Stimulated activated CD8-positive, alpha-beta memory T cell treated with anti-CD3 and anti-CD28 coated beads, Interleukin-7, amount 100 ng/mL, for 1 hour (primary cell): ENCODE measurements at regions not wholly inside any gene's neighbourhood (a gene's known extent, or its start where the extent isn't known, plus 50 kb on each side); places are given as distances from the start of the nearest gene placed in this dataset.
"Not testable (repeated sequence)": the region's sequence is repeated elsewhere in the genome, so short reads cannot be mapped to it uniquely, and the experiment has no call there.

Experiments
- DNase-seq, 2 donors: peaks; one replicate each; pipeline ENCODE4 v3.0.0-alpha.2; 2020; ENCODE audit warnings: low read depth in 2 of 2

GRCh38 chrX:40887476-40887875 is 152.1 kb upstream of the MED14 start:
- no peak for DNase-seq

DNA sequence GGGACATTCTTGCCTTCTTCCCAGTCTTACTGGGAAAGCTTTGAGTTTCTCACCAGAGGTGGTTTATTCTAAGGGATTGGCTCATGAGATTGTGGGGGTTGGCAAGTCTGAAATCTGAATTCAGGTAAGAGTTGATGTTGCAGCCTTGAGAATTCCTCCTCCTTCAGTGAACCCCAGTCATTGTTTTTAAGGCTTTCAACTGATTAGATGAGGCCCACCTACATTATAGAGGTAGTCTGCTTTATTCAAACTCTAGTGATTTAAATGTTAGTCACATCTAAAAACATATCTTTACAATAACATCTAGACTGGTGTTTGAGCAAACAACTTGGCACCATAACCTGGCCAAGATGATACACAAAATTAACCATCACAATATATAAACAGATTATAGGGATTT is 156.5 kb upstream of the MED14 start:
- DNase-seq, result no peak

- DNase-seq, result no peak
Observed at GRCh38 chrX:40893251-40893910, 158.0 kb upstream of the MED14 start.

DNA sequence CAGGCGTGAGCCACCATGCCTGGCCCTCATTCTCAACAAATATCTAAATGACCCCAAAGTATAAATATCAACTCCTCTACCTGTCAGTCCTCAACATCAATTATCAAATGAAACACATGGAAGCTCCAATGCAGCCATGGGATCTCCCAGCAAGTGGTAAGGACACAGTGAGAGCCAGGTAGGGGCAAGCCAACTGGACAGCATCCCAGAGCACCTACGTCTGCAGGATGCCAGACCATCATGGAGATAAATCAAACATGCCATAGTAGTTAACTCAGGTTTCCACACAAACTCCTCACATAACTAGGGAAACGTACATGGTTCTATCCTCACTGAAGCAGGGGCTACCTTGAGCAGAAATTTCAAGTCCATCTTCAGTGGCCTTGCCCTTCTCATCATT is 159.9 kb upstream of the MED14 start:
- no peak for DNase-seq

- no peak for DNase-seq
Observed at GRCh38 chrX:40897718-40898270, 162.5 kb upstream of the MED14 start.

DNA sequence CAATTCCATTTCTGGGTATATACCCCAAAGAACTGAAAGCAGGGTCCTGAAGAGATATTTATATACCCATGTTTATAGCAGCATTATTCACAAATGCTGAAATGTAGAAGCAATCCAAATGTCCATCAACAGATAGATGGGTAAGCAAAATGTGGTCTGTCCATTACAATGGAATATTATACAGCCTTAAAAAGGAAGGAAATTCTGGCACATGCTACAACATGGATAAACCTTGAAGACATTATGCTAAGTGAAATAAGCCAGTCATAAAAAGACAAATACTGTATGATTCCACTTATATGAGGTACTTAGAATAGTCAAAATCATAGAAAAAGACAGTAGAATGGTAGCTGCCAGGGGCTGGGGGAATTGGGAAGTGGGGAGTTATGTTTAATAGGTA is 169.4 kb upstream of the MED14 start:
- DNase-seq, result not testable (repeated sequence)

DNA sequence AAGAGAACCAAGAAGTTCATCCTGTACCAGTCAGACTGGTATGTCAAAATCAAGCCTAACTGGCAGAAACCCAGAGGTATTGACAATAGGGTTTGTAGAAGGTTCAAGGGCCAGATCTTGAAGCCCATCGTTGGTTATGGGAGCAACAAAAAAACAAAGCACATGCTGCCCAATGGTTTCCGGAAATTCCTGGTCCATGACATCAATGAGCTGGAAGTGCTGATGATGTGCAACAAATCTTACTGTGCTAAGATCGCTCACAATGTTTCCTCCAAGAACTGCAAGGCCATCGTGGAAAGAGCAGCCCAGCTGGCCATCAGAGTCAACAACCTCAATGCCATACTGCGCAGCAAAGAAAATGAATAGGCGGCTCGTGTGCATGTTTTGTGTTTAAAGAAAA is 172.7 kb upstream of the MED14 start:
- DNase-seq, result no peak

GRCh38 chrX:40908857-40909475 is 173.6 kb upstream of the MED14 start:
- DNase-seq, result no peak

GRCh38 chrX:40912166-40912565 is 173.1 kb upstream of the USP9X start:
- DNase-seq, result no peak

DNA sequence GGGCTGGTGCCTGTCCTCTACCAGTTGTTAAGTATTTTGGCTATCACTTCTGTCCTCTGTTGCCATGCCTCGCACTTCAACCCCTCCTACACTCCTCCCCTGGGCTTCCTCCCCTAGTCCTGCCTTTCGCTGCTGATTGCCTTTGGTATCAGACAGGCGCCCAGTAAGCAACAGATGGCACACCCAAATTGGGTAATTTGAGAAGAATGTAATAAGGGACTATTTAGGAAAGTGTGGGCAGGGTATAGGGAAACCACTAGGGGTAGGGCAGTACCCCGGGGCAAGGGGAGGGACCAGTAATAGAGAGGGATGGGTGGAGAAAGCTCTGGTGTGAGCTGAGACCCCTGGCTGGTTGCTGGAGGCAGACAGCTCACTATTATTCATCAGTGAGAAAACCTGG is 172.7 kb upstream of the USP9X start:
- DNase-seq, result no peak

DNA sequence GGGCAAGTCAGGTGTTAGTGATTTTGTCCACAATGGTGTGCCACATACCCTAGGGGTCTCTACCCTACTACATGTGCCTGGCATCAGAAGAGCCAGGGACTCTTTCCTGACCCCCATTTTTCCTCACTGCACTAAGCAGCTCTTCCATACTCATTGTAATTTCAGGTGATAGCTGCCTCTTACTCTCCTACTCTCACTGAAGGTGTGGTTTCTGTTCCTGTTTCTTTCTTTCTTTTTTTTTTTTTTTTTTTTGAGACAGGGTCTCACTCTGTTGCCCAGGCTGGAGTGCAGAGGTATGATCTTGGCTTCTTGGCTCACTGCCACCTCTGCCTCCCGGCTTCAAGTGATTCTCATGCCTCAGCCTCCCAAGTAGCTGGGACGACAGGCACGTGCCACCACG is 164.9 kb upstream of the USP9X start:
- no peak for DNase-seq

- DNase-seq, result no peak
Observed at GRCh38 chrX:40922307-40922706, 162.9 kb upstream of the USP9X start.

DNA sequence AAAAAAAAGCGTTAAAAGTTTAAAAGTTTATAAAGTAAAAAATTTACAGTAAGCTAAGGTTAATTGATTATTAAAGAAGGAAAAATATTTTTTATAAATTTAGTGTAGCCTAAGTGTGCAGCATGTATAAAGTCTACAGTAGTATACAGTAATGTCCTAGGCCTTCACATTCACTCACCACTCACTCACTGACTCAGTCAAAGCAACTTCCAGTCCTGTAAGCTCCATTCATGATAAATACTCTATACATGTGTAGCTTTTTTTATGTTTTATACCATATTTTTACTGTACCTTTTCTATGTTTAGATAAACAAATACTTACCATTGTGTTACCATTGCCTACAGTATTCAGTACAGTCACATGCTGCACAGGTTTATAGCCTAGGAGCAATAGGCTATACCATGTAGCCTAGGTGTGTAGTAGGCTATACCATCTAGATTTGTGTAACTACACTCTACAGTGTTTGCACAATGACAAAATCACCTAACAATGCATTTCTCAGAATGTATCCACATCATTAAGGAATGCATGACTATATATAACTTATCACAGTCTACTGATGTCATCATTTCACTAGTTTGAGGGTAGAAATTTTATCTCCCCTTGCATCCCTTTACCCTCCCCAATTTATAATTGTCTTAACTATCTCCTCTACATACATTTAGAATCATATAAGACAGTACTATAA is 158.4 kb upstream of the USP9X start:
- DNase-seq, result not testable (repeated sequence)

- no peak for DNase-seq
Observed at GRCh38 chrX:40928076-40928475, 157.2 kb upstream of the USP9X start.

DNA sequence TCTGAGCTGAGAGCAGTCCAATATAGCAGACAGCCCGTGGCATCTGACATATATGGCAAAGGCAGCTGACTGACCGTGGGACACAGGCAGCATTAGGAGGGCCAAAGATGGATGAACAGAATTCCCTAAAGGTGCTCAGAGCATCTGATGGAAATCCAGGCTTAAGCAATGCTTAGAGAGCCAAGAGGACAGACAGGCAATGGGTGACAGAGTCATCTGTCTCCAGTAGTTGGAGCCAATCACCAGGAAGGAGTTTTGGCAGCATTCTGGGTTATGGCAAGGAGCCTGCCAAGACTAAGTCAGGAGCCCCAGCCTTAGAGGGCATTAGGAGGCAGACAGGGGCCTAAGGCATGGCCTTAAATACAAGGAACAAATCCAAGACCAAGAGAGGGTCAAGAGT is 153.3 kb upstream of the USP9X start:
- no peak for DNase-seq

DNA sequence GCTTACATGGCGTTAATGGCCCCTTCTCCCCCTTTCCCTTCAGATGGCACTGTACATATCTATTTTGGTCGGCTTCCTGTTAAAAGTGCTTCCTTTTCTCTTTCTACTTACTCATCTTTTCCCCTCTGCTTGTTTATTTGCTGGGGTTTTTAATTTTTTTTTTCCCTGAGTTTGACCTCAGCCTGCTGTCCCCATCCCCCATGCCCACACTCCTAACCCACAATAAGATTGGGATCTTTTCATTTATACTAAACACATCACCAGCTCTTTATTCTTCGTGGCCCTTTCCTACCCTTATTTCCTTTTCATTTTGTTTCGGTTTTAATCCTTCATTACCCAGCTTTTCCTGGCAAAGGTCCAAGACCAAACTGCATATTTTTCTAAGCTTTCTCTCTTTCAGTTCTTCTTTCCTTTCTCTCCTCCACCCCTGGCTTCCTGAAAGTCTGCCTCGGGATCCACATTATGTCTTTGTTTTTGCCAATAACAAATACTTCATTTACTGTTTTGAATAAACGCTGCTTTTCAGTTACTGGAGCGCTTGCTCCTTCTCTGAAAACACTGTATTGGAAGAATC is 152.0 kb upstream of the USP9X start:
- DNase-seq, result no peak

- no peak for DNase-seq
Observed at GRCh38 chrX:40933706-40934425, 151.4 kb upstream of the USP9X start.

- no peak for DNase-seq
Observed at GRCh38 chrX:40936827-40937226, 148.4 kb upstream of the USP9X start.

DNA sequence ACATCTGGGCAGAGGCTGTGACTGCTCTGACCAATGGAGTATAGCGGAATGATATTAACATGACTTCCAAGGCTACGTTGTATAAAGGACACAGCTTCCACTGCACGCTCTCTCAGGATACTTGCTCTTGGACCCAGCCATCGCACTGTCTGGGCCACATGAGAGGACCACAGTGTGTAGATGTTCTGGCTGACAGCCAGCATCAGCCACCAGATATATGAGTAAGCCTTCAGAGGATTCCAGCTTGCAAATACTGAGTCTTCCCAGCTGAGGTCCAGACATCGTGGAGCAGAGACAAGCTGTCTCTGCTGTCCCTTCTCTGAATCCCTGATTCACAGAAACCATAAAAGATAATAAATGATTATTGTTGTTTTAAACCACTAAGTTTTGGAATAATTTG is 146.8 kb upstream of the USP9X start:
- no peak for DNase-seq

GRCh38 chrX:40943093-40943641 is 142.1 kb upstream of the USP9X start:
- DNase-seq, result no peak

- DNase-seq, result no peak
Observed at GRCh38 chrX:40945361-40945713, 139.9 kb upstream of the USP9X start.

DNA sequence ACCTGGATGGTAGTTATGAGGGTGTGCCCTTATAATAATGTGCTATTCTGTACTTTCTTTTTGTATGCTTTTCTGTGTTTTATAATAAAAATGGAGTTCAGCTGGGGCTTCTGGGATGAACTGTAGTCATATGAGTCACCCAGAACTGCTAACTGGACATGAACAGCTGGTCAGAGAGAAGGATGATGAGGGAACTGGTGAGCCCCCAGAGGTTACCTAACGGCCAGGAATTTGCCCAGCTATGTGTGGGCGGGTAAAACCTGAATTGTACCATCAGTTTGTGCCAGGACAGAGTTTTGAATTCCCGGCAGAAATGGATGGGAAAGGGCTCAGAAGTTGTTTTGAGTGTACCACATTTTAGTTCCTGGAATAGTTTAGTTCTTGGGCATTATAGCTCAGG is 138.0 kb upstream of the USP9X start:
- no peak for DNase-seq
